Gastroesophageal sphincter (tissue), 3 donors: ENCODE measurements at regions not wholly inside any gene's neighbourhood (a gene's known extent, or its start where the extent isn't known, plus 50 kb on each side); places are given as distances from the start of the nearest gene placed in this dataset.

Experiments
- CTCF ChIP-seq, 4 experiments: fragments of 200-600 bp in 2 of 4; fragments of 450-650 bp in 2 of 4; sonication (generic) in 1 of 4; IDR thresholded peaks; one replicate each; pipeline ENCODE4 v1.5.1; 2017 to 2019; ENCODE audit warnings: antibody characterized with exemption in 4 of 4, mild to moderate bottlenecking in 2 of 4, moderate library complexity in 2 of 4
- POLR2A ChIP-seq, 2 donors: fragments of 450-650 bp; IDR thresholded peaks; one replicate each; pipeline ENCODE4 v1.6.1; 2017; ENCODE audit warnings: antibody characterized with exemption in 2 of 2, mild to moderate bottlenecking in 2 of 2, moderate library complexity in 1 of 2

GRCh38 chr15:57785039-57785438, 78.5 kb downstream of the POLR2M start:
- no peak for TF ChIP-seq CTCF (IDR thresholded peaks at IDR 0.05)
- no peak for TF ChIP-seq POLR2A (IDR thresholded peaks at IDR 0.05)
